Inflammatory macrophage treated with lipopolysaccharide for 4 hours (primary cell): ENCODE measurements at regions not wholly inside any gene's neighbourhood (a gene's known extent, or its start where the extent isn't known, plus 50 kb on each side); places are given as distances from the start of the nearest gene placed in this dataset.

ENCODE experiments used
- DNase-seq: peaks from one replicate; pipeline ENCODE4 v3.0.0-alpha.2; 2020

DNA sequence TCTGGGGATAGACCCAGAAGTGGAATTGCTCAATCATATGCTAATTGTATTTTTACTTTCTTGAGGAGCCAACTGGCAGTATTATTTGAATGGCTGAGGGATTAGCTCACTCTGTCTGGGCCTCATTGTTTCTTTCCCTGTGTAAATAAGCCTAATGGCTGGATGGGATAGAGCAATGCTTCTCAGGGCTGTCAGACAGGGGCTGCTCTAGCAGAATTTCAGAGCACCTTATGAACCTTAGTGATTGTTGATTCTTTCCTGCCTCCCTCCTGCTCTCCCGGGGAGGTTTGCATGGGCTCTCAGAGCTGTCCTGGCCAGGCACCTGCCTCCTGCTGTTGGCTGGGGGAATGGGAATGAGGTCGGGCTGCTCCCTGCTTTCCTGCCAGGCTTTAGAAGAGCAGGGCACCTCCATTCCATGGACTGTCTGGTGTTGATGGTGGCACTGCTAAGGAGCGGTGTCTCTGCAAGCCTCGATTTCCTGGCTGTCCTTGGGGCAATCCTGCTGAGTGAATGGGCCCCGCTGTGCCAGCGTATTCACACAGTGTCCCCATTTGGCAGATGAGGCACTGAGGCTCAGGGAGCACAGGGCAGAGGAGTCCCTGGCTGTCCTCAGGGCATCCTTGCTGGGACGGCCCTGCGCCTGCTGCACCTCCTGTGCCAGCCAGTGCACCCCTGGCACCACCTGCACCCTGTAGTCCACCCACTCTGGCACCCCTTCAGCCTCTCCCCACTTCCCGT lies 468.2 kb upstream of the HS6ST1 start:
- no peak for DNase-seq

DNA sequence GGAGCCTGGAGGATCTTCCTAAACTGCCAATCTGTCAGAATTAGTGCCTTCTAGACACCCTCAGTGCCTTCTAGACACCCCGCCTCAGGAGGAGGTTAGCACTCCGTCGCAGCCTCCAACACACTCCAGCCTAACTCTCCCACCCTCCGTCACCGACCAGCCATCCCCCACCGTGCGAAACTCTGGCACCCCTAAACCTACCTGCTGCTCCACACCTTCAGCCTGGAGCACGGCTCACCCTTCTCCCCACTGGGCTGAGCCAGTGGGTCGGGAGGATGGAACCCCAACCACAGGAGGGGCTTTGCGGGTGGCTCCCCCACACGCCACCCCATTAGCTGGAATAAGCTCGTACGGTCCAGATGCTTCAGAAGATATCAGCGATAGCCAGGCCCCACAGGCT lies 468.9 kb upstream of the HS6ST1 start:
- DNase-seq = no peak

GRCh38 chr2:128788636-128789220 lies 470.1 kb upstream of the HS6ST1 start:
- DNase-seq = no peak

DNA sequence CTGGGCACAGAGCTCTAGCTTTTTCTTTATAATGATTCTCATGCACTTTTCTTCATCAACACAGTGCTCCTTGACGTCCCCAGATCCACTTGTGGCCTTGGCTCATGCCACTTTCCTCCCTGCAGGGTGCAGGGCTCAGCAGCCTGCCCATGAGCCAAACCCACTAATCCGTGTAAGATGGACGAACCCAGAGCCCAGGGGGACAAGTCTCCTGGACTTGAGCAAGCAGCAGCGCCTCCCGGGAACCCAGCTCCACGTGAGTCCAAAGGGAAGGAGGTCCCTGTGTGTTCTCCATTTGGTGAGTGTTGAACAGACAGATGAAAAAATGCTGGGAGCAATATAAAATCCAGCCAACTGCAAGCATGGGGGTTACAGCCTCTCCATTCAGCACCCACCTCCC lies 470.6 kb upstream of the HS6ST1 start:
- DNase-seq = no peak

GRCh38 chr2:128789776-128790455 lies 471.2 kb upstream of the HS6ST1 start:
- DNase-seq = no peak

DNA sequence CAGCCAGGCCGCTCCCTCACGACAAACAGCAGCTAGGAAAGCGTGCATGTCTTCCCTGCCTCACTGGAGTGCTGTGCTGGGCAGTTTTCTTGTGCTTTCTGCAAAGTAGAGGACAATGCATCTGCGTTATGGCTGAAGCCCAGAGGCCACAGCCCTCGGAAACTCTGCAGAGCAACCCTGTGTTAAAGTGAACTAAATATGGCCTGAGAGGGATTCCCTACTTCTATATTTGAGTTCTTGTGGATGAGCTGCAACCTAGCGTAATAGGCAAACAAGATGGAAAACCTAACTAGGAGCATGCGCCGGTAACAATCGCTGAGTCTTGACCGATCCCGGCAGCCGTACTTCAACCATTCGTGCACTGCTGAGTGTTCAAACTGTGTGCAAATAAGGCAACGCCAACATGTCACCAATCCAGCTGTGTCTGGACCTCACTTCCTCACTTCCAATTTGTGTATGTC lies 471.9 kb upstream of the HS6ST1 start:
- DNase-seq = no peak

DNA sequence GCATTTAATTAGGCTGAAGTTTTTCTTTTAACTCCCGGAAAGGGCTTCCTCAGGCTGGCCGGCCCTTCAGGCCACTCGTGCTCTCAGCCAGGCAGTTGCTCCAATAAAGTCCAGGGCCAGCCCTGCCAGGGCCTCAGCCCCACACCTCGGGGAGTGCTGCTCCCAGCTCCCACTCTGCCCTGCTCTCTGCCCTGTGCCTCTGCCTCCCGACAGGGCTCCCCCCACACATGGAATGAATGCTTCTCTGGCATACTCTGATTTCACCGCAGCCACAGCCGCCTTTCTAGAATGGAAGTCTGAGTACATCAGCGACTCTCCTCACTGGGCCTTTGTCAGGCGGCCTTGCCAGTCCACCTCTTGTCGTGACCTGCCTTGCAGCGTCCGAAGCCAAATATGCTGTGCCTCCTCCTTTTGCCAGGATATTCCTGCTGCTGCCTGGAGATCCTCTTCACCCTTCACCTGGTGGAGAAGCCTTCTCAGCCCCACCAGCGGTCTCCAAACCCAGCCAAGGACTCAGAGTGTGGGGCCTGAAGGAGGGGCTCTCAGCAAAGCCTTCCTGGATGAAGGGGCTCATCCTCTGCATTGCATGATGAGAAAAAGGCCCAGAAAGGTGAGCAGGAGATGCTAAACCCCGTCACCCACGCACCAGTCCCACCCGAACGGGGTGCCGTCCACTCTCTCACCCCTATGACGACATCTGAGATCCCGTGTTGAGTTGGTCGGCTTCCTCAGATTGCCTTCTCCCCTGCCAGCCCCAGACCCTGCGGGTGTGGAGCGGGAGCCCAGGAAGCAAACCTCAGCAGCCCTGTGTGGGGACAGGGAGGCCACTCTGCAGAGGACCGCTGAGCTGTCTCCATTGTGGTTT lies 472.7 kb upstream of the HS6ST1 start:
- no peak for DNase-seq

DNA sequence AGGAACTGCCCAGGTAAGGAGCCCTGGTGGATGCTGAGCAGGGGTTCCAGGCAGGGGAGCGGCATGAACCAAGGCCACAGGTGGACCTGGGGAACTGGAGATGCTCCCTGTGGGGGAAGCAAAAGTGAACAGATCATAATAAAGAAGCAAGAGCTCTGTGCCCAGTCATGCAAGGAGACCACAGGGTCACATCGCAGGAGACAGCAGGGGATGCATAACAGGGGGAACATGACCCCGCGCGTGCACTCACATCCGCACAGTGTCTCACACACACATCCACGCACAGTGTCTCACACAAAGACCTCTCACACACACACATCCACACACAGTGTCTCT lies 473.3 kb upstream of the HS6ST1 start:
- no peak for DNase-seq

DNA sequence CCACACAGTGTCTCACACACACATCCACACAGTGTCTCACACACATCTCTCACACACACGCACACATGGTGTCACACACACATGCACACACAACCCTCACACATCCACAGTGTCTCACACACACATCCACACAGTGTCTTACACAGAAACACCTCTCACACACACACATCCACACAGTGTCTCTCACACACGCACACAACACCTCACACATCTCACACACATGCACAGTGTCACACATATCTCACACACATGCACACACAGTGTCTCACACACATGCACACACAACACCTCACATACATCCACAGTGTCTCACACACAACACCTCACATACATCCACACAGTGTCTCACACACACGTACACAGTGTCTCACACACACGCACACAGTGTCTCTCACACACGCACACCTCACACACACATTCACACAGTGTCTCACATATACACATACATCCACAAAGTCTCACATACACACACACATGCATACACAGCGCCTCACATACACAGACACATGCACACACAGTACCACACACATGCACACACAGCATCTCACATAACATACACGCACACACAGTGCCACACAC lies 473.9 kb upstream of the HS6ST1 start:
- no peak for DNase-seq

DNA sequence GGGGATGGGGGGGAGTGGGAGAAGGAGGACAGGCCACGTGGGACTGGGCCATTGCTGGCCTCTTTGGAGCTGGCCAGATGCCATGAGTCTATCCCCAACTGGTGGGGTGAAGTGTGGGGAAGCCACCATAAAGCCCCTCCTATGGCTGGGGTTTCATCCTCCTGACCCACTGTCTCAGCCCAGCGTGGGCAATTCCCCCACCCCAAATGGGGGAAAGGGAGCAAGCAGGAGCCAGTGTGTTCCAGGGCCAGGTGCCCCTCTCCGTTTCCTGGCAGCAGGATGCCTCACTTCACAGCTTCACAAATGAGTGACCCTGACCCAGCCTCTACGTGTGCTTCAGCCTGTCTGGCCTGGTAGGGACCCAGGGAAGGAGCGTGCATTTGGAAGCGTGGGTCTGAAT lies 474.7 kb upstream of the HS6ST1 start:
- DNase-seq = no peak

GRCh38 chr2:128794285-128794684 lies 475.6 kb upstream of the HS6ST1 start:
- no peak for DNase-seq

DNA sequence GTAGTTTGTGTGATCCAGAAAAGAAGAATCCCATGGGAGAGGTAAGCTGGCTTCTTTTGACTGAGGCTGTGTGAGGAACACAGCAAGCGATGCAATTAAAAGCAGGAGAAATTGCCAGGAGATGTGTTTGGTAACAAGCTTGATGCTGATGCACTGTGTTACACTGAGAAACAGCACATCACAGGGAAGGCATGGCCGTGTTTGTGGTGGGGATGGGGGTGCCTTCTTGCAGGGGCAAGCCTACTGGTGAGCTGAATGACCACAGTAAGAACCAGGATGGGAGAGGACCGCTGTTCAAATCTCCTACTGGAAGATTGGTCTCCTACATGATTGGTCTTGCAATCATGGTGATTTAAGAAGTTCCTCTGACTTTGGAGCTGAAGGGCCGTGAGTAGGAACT lies 477.7 kb upstream of the HS6ST1 start:
- DNase-seq = no peak

- DNase-seq = no peak
Measured at GRCh38 chr2:128797092-128797491, 478.4 kb upstream of the HS6ST1 start.

DNA sequence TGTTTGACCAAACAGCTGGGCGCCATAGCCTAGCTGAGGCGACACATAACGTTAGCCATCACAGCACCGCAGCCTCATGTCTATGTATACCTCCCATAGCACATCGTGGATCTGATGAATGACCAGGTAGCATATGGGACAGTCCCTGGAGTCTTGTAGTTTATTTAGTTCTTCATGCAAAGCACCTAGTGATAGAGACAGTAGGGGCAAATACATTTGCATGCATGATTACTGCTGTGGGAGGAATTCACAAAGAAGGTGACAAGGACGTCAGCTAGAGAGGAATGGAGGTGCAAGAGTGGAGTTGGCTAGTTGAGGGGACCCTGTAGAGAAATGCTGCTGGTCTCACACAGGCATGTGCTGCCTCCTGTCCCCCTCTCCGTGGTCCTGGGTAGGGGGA lies 478.9 kb upstream of the HS6ST1 start:
- no peak for DNase-seq

- DNase-seq = no peak
Measured at GRCh38 chr2:128797937-128798336, 479.3 kb upstream of the HS6ST1 start.

GRCh38 chr2:128798502-128799283 lies 480.0 kb upstream of the HS6ST1 start:
- DNase-seq = no peak

- no peak for DNase-seq
Measured at GRCh38 chr2:128799284-128799552, 480.6 kb upstream of the HS6ST1 start.

- DNase-seq = no peak
Measured at GRCh38 chr2:128799730-128800129, 481.1 kb upstream of the HS6ST1 start.

- DNase-seq = no peak
Measured at GRCh38 chr2:128801576-128801975, 482.9 kb upstream of the HS6ST1 start.

- no peak for DNase-seq
Measured at GRCh38 chr2:128803222-128803621, 484.6 kb upstream of the HS6ST1 start.

GRCh38 chr2:128805237-128805636 lies 486.6 kb upstream of the HS6ST1 start:
- DNase-seq = peak; percentile 12

- no peak for DNase-seq
Measured at GRCh38 chr2:128805918-128806317, 487.2 kb upstream of the HS6ST1 start.

DNA sequence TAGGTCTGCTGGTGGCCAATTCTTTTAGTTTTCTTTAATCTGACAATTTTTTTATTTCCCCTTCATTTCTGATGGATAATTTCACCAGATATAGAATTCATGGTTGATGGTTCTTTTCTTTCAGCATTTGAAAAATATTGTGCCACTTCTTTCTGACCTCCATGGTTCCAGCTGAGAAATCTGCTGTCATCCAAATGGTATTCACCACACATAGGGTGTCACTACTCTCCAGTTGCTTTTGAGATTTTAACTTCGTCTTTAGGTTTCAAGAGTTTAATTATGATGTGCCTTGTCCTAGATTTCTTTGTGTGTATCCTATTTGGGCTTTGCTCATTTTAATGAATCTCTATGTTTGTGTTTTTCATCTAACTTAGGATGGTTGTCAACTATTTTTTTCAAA lies 488.6 kb upstream of the HS6ST1 start:
- DNase-seq = no peak
